ENCODE measurements at regions not wholly inside any gene's neighbourhood (a gene's known extent, or its start where the extent isn't known, plus 50 kb on each side); places are given as distances from the start of the nearest gene placed in this dataset.

- Histone ChIP-seq H2AFZ (ENCODE audit: low read depth, low read length) (no peak overlapping the region), H3K4me2 (ENCODE audit: low read length) (no peak overlapping the region), H3K27me3 (ENCODE audit: insufficient read depth, low read depth, low read length) (no peaks in the 10 kb centered on the region), H3K79me2 (replicated peaks; ENCODE audit: insufficient read depth, low read length) (no peaks in the 10 kb centered on the region), H3F3A (ENCODE audit: insufficient read depth, low read length, poor library complexity, severe bottlenecking) (no peaks in the 10 kb centered on the region), H3K9ac (ENCODE audit: low read length) (no peak overlapping the region), H3K4me3 (ENCODE audit: low read length) (no peak overlapping the region), H3K9me3 (ENCODE audit: low read length) (no peaks in the 10 kb centered on the region), H3K27ac (ENCODE audit: low read length) (no peak overlapping the region), H3K9me2 (ENCODE audit: insufficient read depth, low read length) (no peaks in the 10 kb centered on the region), H4K20me1 (ENCODE audit: insufficient read depth) (no peaks in the 10 kb centered on the region), H3K36me3 (ENCODE audit: insufficient read depth, low read length) (no peaks in the 10 kb centered on the region)
- TF ChIP-seq REST (IDR thresholded peaks at IDR 0.05; ENCODE audit: borderline replicate concordance) (no peak), EP300 (conservative IDR thresholded peaks at IDR 0.05; ENCODE audit: poor library complexity, severe bottlenecking) (no peak), POLR2AphosphoS5 (IDR thresholded peaks at IDR 0.05) (no peak), SMC3 (conservative IDR thresholded peaks at IDR 0.05; ENCODE audit: poor library complexity) (no peak), TAF1 (IDR thresholded peaks at IDR 0.05; ENCODE audit: low read depth) (no peak), RAD21 (conservative IDR thresholded peaks at IDR 0.05) (no peak)
Observed at GRCh38 chr7:17557251-17557671, 258.8 kb downstream of the AHR start.

- Histone ChIP-seq H3K4me3 (ENCODE audit: low read length) (no peak overlapping the region), H3K79me2 (replicated peaks; ENCODE audit: insufficient read depth, low read length) (no peaks in the 10 kb centered on the region), H2AFZ (ENCODE audit: low read depth, low read length) (no peak overlapping the region), H4K20me1 (ENCODE audit: insufficient read depth) (no peaks in the 10 kb centered on the region), H3F3A (ENCODE audit: insufficient read depth, low read length, poor library complexity, severe bottlenecking) (no peaks in the 10 kb centered on the region), H3K36me3 (ENCODE audit: insufficient read depth, low read length) (no peaks in the 10 kb centered on the region), H3K27me3 (ENCODE audit: insufficient read depth, low read depth, low read length) (no peaks in the 10 kb centered on the region), H3K4me2 (ENCODE audit: low read length) (no peak overlapping the region), H3K9ac (ENCODE audit: low read length) (no peak overlapping the region), H3K27ac (ENCODE audit: low read length) (no peak overlapping the region), H3K9me2 (ENCODE audit: insufficient read depth, low read length) (no peaks in the 10 kb centered on the region), H3K9me3 (ENCODE audit: low read length) (no peaks in the 10 kb centered on the region)
- TF ChIP-seq POLR2AphosphoS5 (IDR thresholded peaks at IDR 0.05) (no peak), EP300 (conservative IDR thresholded peaks at IDR 0.05; ENCODE audit: poor library complexity, severe bottlenecking) (no peak), RAD21 (conservative IDR thresholded peaks at IDR 0.05) (no peak), REST (IDR thresholded peaks at IDR 0.05; ENCODE audit: borderline replicate concordance) (no peak), CTCF (IDR thresholded peaks at IDR 0.05; ENCODE audit: poor library complexity, severe bottlenecking) (no peak), EZH2 (IDR thresholded peaks at IDR 0.05; ENCODE audit: borderline replicate concordance, insufficient read depth, low read length, poor library complexity, severe bottlenecking) (no peak), SMC3 (conservative IDR thresholded peaks at IDR 0.05; ENCODE audit: poor library complexity) (no peak), TAF1 (IDR thresholded peaks at IDR 0.05; ENCODE audit: low read depth) (no peak), MXI1 (conservative IDR thresholded peaks at IDR 0.05; ENCODE audit: poor library complexity, severe bottlenecking) (no peak)
Observed at GRCh38 chr7:17558135-17558534, 259.7 kb downstream of the AHR start.
